Activated naive CD8-positive, alpha-beta T cell treated with anti-CD3 and anti-CD28 coated beads, Interleukin-2, amount 50 U/mL, for 24 hours (primary cell): ENCODE measurements at regions not wholly inside any gene's neighbourhood (a gene's known extent, or its start where the extent isn't known, plus 50 kb on each side); places are given as distances from the start of the nearest gene placed in this dataset.

Experiments
- ATAC-seq: fragments of 150-1000 bp; cut with Tn5 transposase; one replicate; pipeline ENCODE4 v1.10.0; 2021
- DNase-seq: peaks from one replicate; pipeline ENCODE4 v3.0.0; 2021
- H3K27ac Mint-ChIP-seq: one replicate; pipeline ENCODE4 v1.8.0; 2021; ENCODE audit warnings: mild to moderate bottlenecking, mixed read lengths
- H3K27me3 Mint-ChIP-seq: one replicate; pipeline ENCODE4 v1.8.0; 2021; ENCODE audit warnings: mixed read lengths
- H3K36me3 Mint-ChIP-seq: one replicate; pipeline ENCODE4 v1.8.0; 2021; ENCODE audit warnings: low read depth, mixed read lengths
- H3K4me1 Mint-ChIP-seq: one replicate; pipeline ENCODE4 v1.8.0; 2021; ENCODE audit warnings: mixed read lengths
- H3K4me3 Mint-ChIP-seq: one replicate; pipeline ENCODE4 v1.8.0; 2021; ENCODE audit warnings: mild to moderate bottlenecking, moderate library complexity, mixed read lengths
- H3K9me3 Mint-ChIP-seq: one replicate; pipeline ENCODE4 v1.8.0; 2021; ENCODE audit warnings: mixed read lengths

GRCh38 chr17:72258711-72259110, 137.9 kb downstream of the SOX9 start:
- ATAC-seq, result no peak
- no peak for DNase-seq
- Mint-ChIP-seq H3K36me3 (no peaks in the 10 kb centered on the region), H3K27me3 (no peaks in the 10 kb centered on the region), H3K9me3 (no peaks in the 10 kb centered on the region), H3K4me1 (no peaks in the 10 kb centered on the region), H3K27ac (no peak overlapping the region), H3K4me3 (no peak overlapping the region)

- no peaks in the 10 kb centered on the region for H3K4me1 Mint-ChIP-seq
- DNase-seq (no peak), ATAC-seq (no peak)
- no peak overlapping the region for H3K4me3 Mint-ChIP-seq
- H3K27ac Mint-ChIP-seq, result no peak overlapping the region
- H3K36me3 Mint-ChIP-seq, result no peaks in the 10 kb centered on the region
- no peaks in the 10 kb centered on the region for H3K27me3 Mint-ChIP-seq
- no peaks in the 10 kb centered on the region for H3K9me3 Mint-ChIP-seq
Observed at GRCh38 chr17:72259922-72260321, 139.1 kb downstream of the SOX9 start.

- H3K4me1 Mint-ChIP-seq, result no peaks in the 10 kb centered on the region
- H3K27me3 Mint-ChIP-seq, result no peaks in the 10 kb centered on the region
- no peak for DNase-seq
- ATAC-seq, result no peak
- H3K9me3 Mint-ChIP-seq, result no peaks in the 10 kb centered on the region
- no peaks in the 10 kb centered on the region for H3K36me3 Mint-ChIP-seq
- no peak overlapping the region for H3K4me3 Mint-ChIP-seq
- H3K27ac Mint-ChIP-seq, result no peak overlapping the region
Observed at GRCh38 chr17:72262766-72263165, 141.9 kb downstream of the SOX9 start.

- DNase-seq (no peak), ATAC-seq (no peak)
- H3K27ac Mint-ChIP-seq, result no peak overlapping the region
- H3K9me3 Mint-ChIP-seq, result no peaks in the 10 kb centered on the region
- H3K4me1 Mint-ChIP-seq, result no peaks in the 10 kb centered on the region
- no peak overlapping the region for H3K4me3 Mint-ChIP-seq
- no peaks in the 10 kb centered on the region for H3K27me3 Mint-ChIP-seq
- H3K36me3 Mint-ChIP-seq, result no peaks in the 10 kb centered on the region
Observed at GRCh38 chr17:72264682-72265405, 144.0 kb downstream of the SOX9 start.

GRCh38 chr17:72266112-72266775, 145.4 kb downstream of the SOX9 start:
- Mint-ChIP-seq H3K27me3 (no peaks in the 10 kb centered on the region), H3K27ac (no peak overlapping the region), H3K36me3 (no peaks in the 10 kb centered on the region), H3K4me1 (no peaks in the 10 kb centered on the region), H3K9me3 (peaks cover 4% of the 10 kb centered on the region), H3K4me3 (no peak overlapping the region)
- DNase-seq, result no peak
- ATAC-seq, result no peak

GRCh38 chr17:72267601-72268000, 146.8 kb downstream of the SOX9 start:
- no peaks in the 10 kb centered on the region for H3K4me1 Mint-ChIP-seq
- H3K9me3 Mint-ChIP-seq, result peaks cover 4% of the 10 kb centered on the region
- H3K36me3 Mint-ChIP-seq, result no peaks in the 10 kb centered on the region
- ATAC-seq (no peak), DNase-seq (no peak)
- H3K27me3 Mint-ChIP-seq, result no peaks in the 10 kb centered on the region
- no peak overlapping the region for H3K4me3 Mint-ChIP-seq
- no peak overlapping the region for H3K27ac Mint-ChIP-seq

- ATAC-seq, result no peak
- H3K36me3 Mint-ChIP-seq, result no peaks in the 10 kb centered on the region
Observed at GRCh38 chr17:72268431-72268830, 147.6 kb downstream of the SOX9 start.

GRCh38 chr17:72270273-72270924, 149.6 kb downstream of the SOX9 start:
- H3K4me3 Mint-ChIP-seq, result no peak overlapping the region
- no peaks in the 10 kb centered on the region for H3K4me1 Mint-ChIP-seq
- no peak overlapping the region for H3K27ac Mint-ChIP-seq
- ATAC-seq (no peak), DNase-seq (no peak)
- no peaks in the 10 kb centered on the region for H3K27me3 Mint-ChIP-seq
- H3K36me3 Mint-ChIP-seq, result no peaks in the 10 kb centered on the region
- H3K9me3 Mint-ChIP-seq, result peaks cover 4% of the 10 kb centered on the region

More at GRCh38 chr17:72268431-72268830, 147.6 kb downstream of the SOX9 start:
- Mint-ChIP-seq H3K9me3 (peaks cover 4% of the 10 kb centered on the region), H3K27me3 (no peaks in the 10 kb centered on the region), H3K4me3 (no peak overlapping the region), H3K4me1 (no peaks in the 10 kb centered on the region), H3K27ac (no peak overlapping the region)
- no peak for DNase-seq

GRCh38 chr17:72271603-72272002, 150.8 kb downstream of the SOX9 start:
- H3K9me3 Mint-ChIP-seq, result peaks cover 13% of the 10 kb centered on the region
- no peaks in the 10 kb centered on the region for H3K4me1 Mint-ChIP-seq
- H3K36me3 Mint-ChIP-seq, result no peaks in the 10 kb centered on the region
- no peak overlapping the region for H3K27ac Mint-ChIP-seq
- no peak overlapping the region for H3K4me3 Mint-ChIP-seq
- no peaks in the 10 kb centered on the region for H3K27me3 Mint-ChIP-seq
- no peak for ATAC-seq
- no peak for DNase-seq

GRCh38 chr17:72273289-72274056, 152.7 kb downstream of the SOX9 start:
- Mint-ChIP-seq H3K4me3 (no peak overlapping the region), H3K27ac (no peak overlapping the region), H3K36me3 (no peaks in the 10 kb centered on the region), H3K27me3 (no peaks in the 10 kb centered on the region), H3K9me3 (peaks cover 13% of the 10 kb centered on the region), H3K4me1 (no peaks in the 10 kb centered on the region)
- DNase-seq, result no peak
- no peak for ATAC-seq

GRCh38 chr17:72274614-72275013, 153.8 kb downstream of the SOX9 start:
- no peaks in the 10 kb centered on the region for H3K27me3 Mint-ChIP-seq
- no peak overlapping the region for H3K4me3 Mint-ChIP-seq
- DNase-seq (no peak), ATAC-seq (no peak)
- peaks cover 17% of the 10 kb centered on the region for H3K9me3 Mint-ChIP-seq
- H3K36me3 Mint-ChIP-seq, result no peaks in the 10 kb centered on the region
- no peaks in the 10 kb centered on the region for H3K4me1 Mint-ChIP-seq
- no peak overlapping the region for H3K27ac Mint-ChIP-seq

- Mint-ChIP-seq H3K36me3 (no peaks in the 10 kb centered on the region), H3K9me3 (peaks cover 12% of the 10 kb centered on the region)
Observed at GRCh38 chr17:72280881-72281280, 160.1 kb downstream of the SOX9 start.

GRCh38 chr17:72282439-72283029, 161.7 kb downstream of the SOX9 start:
- no peaks in the 10 kb centered on the region for H3K36me3 Mint-ChIP-seq
- H3K9me3 Mint-ChIP-seq, result peaks cover 8% of the 10 kb centered on the region
- DNase-seq, result no peak
- ATAC-seq, result no peak
- no peak overlapping the region for H3K4me3 Mint-ChIP-seq
- no peaks in the 10 kb centered on the region for H3K27me3 Mint-ChIP-seq
- no peaks in the 10 kb centered on the region for H3K4me1 Mint-ChIP-seq
- H3K27ac Mint-ChIP-seq, result no peak overlapping the region

More at GRCh38 chr17:72280881-72281280, 160.1 kb downstream of the SOX9 start:
- Mint-ChIP-seq H3K4me1 (no peaks in the 10 kb centered on the region), H3K4me3 (no peak overlapping the region), H3K27ac (no peak overlapping the region), H3K27me3 (no peaks in the 10 kb centered on the region)
- DNase-seq (no peak), ATAC-seq (no peak)

- Mint-ChIP-seq H3K9me3 (peaks cover 6% of the 10 kb centered on the region), H3K4me3 (no peak overlapping the region), H3K27ac (no peak overlapping the region), H3K4me1 (no peaks in the 10 kb centered on the region), H3K36me3 (no peaks in the 10 kb centered on the region), H3K27me3 (no peaks in the 10 kb centered on the region)
- ATAC-seq, result no peak
- no peak for DNase-seq
Observed at GRCh38 chr17:72284806-72285205, 164.0 kb downstream of the SOX9 start.
